H1 (cell line): ENCODE measurements at regions not wholly inside any gene's neighbourhood (a gene's known extent, or its start where the extent isn't known, plus 50 kb on each side); places are given as distances from the start of the nearest gene placed in this dataset.

Experiments
- CTCF ChIP-seq, 3 experiments: IDR thresholded peaks; 1 replicate in 2 of 3; 2 replicates in 1 of 3; pipeline versions ENCODE4 v1.5.1 to v1.6.1; 2011; ENCODE audit warnings: low read length in 3 of 3, mild to moderate bottlenecking in 3 of 3, inconsistent platforms in 2 of 3, low read depth in 1 of 3, moderate library complexity in 1 of 3; ENCODE audit not compliant: insufficient read depth in 1 of 3; ENCODE audit errors: control extremely low read depth in 1 of 3
- EP300 ChIP-seq, 2 experiments: IDR thresholded peaks; 1 replicate in 1 of 2; 2 replicates in 1 of 2; pipeline ENCODE4 v1.6.1; 2011 to 2012; ENCODE audit warnings: low read depth in 2 of 2, low read length in 2 of 2, mild to moderate bottlenecking in 2 of 2, borderline replicate concordance in 1 of 2, inconsistent platforms in 1 of 2, moderate library complexity in 1 of 2
- POLR2A ChIP-seq, 2 experiments: IDR thresholded peaks; 1 replicate in 1 of 2; 2 replicates in 1 of 2; pipeline ENCODE4 v1.6.1; 2011; ENCODE audit warnings: low read depth in 2 of 2, low read length in 2 of 2, mild to moderate bottlenecking in 2 of 2; ENCODE audit errors: control extremely low read depth in 1 of 2
- POLR2AphosphoS5 ChIP-seq: IDR thresholded peaks from 2 replicates; pipeline ENCODE4 v1.6.1; 2011; ENCODE audit warnings: low read depth, low read length
- SP2 ChIP-seq: IDR thresholded peaks from 2 replicates; pipeline ENCODE4 v1.6.1; 2012; ENCODE audit warnings: mild to moderate bottlenecking, low read length, inconsistent platforms
- TAF1 ChIP-seq: IDR thresholded peaks from 2 replicates; pipeline ENCODE4 v1.6.1; 2011; ENCODE audit warnings: mild to moderate bottlenecking, low read depth, low read length
- USF2 ChIP-seq: IDR thresholded peaks from 2 replicates; pipeline ENCODE4 v1.6.1; 2011; ENCODE audit warnings: low read length, improper control_type of control experiment

GRCh38 chrX:122004127-122004526 is 956.7 kb downstream of the GLUD2 start:
- TF ChIP-seq TAF1: no peak
- TF ChIP-seq POLR2A (IDR thresholded peaks at IDR 0.05; ENCODE audit: control extremely low read depth in 1 of 2, low read depth in 2 of 2, low read length in 2 of 2): no peak
- TF ChIP-seq EP300 (IDR thresholded peaks at IDR 0.05; ENCODE audit: borderline replicate concordance in 1 of 2, low read depth in 2 of 2, low read length in 2 of 2): no peak
- no peak for TF ChIP-seq POLR2AphosphoS5
- TF ChIP-seq USF2: no peak
- TF ChIP-seq SP2: no peak
- TF ChIP-seq CTCF (IDR thresholded peaks at IDR 0.05; ENCODE audit: control extremely low read depth in 1 of 3, insufficient read depth in 1 of 3, low read depth in 1 of 3, low read length in 3 of 3): no peak
